Esophagus squamous epithelium (tissue), 4 donors: ENCODE measurements at regions not wholly inside any gene's neighbourhood (a gene's known extent, or its start where the extent isn't known, plus 50 kb on each side); places are given as distances from the start of the nearest gene placed in this dataset.

Experiments
- POLR2A ChIP-seq, 4 donors: fragments of 450-650 bp; IDR thresholded peaks; one replicate each; pipeline ENCODE4 v1.6.1; 2017; ENCODE audit warnings: antibody characterized with exemption in 4 of 4, mild to moderate bottlenecking in 4 of 4, moderate library complexity in 3 of 4
- TF ChIP-seq, protein P1 (sequence below), 6 experiments: fragments of 450-650 bp in 4 of 6; fragments of 200-600 bp in 2 of 6; sonication (generic) in 2 of 6; IDR thresholded peaks; one replicate each; pipeline ENCODE4 v1.5.1; 2016 to 2019; ENCODE audit warnings: antibody characterized with exemption in 6 of 6, mild to moderate bottlenecking in 4 of 6, moderate library complexity in 4 of 6

DNA sequence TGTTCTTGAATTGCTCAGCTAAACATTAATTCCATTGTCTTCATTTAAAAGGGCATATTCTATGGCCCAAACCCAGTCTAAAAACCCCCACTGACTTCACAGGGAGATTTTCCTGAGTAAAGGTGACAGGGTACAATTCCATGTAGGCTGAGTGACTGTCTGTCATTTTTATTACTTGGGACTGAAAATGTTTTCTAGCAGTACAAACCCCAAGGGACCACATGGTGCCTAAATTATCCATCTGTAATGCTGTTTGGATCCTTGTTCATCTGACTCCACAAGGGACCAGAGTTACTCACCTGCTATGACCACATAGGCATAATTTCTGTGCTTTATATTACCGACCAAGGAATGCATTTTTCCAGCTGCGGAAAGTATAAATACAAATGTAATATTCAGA is 349.1 kb downstream of the ZNF608 start:
- TF ChIP-seq, protein P1, sequence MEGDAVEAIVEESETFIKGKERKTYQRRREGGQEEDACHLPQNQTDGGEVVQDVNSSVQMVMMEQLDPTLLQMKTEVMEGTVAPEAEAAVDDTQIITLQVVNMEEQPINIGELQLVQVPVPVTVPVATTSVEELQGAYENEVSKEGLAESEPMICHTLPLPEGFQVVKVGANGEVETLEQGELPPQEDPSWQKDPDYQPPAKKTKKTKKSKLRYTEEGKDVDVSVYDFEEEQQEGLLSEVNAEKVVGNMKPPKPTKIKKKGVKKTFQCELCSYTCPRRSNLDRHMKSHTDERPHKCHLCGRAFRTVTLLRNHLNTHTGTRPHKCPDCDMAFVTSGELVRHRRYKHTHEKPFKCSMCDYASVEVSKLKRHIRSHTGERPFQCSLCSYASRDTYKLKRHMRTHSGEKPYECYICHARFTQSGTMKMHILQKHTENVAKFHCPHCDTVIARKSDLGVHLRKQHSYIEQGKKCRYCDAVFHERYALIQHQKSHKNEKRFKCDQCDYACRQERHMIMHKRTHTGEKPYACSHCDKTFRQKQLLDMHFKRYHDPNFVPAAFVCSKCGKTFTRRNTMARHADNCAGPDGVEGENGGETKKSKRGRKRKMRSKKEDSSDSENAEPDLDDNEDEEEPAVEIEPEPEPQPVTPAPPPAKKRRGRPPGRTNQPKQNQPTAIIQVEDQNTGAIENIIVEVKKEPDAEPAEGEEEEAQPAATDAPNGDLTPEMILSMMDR (IDR thresholded peaks at IDR 0.05) = no peak
- TF ChIP-seq POLR2A (IDR thresholded peaks at IDR 0.05) = no peak
